HUDEP-2 (cell line): ENCODE measurements at regions not wholly inside any gene's neighbourhood (a gene's known extent, or its start where the extent isn't known, plus 50 kb on each side); places are given as distances from the start of the nearest gene placed in this dataset.
"Not testable (repeated sequence)": the region's sequence is repeated elsewhere in the genome, so short reads cannot be mapped to it uniquely, and the experiment has no call there.

Source experiments
- DNase-seq, 76 experiments: peaks; one replicate each; lab custom pipeline; 2025; ENCODE audit not compliant: unreplicated experiment in 76 of 76; lab: John Stamatoyannopoulos, UW

DNA sequence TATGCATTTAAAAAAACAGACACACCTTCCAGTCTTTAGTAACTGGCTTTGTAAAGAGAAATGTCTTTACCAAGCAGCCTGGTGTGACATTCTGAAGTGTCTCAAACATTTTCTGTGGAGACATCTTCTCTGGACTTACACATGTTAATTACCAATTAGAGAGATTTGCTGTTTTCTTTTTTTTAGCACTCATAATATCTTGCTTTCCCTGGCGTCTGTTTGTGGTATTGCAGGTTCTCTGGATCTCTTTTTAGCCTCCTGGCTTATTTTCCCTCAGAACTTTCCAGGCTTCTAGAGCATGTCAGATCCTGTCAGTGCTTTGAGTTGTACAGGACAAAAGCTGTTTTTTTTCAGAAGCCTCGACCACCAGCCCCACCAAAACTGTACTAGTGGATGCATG, 92.5 kb downstream of the MSX2 start:
- DNase-seq = peak in 1 of 76 experiments; percentile 1

DNA sequence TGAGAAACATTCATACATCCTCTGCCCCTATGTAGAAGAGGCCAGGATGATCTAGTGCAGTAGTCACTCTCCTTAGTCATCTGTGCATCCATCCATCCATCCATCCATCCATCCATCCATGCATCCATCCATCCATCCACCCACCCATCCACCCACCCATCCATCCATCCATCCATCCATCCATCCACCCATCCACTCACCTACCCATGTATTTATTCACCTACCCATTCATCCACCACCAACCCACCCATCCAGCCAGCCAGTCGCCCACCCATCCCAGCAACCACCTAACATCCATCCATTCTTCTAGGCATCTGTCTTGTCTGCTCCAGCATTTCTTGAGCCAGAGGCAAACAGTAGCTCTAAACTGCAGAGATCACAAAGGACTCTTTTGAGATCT, 87.1 kb downstream of the MSX2 start:
- DNase-seq = no peak

DNA sequence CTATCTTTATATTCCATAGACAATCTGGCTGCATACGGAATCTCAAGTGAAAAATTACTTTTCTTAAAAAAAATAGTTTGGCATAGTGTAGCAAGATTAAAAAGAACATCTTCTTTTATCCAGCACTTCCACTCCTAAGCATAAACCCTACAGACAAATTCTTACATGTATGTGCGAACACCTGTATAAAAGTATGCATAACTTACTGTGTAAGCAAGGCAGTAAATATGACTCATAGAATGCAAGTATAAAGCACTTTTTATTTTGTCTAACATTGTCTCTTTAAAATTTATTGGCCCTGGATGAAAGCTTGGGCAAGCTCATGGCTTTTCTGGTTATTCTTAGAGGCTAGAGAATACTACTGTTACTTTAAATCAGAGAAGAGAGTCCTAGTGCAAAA, 86.4 kb downstream of the MSX2 start:
- no peak for DNase-seq

DNA sequence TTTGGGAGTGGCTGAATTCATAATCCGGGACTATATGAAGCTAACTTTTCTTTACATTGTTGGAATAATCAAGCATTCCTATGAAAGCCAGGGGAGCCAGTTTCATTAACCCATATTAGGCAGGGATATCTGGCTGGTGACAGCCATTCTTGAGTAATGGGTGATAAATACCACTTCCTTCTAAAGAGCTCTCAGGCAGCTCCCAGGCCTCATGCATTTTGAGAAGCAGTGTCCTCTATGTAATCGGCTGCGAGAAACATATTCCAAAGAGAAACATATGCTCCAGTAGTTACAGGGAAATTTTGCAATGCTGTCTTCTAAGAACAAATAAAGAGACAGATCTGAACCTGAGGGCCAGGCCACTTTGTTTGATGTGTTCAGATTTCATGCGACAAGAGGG, 83.1 kb downstream of the MSX2 start:
- no peak for DNase-seq

DNA sequence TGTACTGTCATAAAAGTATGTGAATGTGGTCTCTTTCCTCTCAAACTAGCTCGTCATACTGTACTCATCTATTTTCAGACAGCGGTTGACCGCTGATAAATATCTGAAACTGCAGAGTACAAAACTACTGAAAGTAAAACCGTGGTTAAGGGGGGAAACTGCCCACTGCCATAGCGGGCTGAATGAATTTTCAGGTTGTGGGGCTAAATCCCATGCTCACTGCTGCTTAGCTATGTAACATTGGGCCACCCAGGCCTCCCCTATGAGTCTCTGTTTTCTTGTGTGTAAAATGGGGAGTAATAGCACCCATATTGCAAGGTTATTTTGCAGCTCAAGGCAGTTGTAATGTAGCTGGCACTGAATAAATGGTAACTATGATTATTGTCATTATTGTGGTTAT, 82.3 kb downstream of the MSX2 start:
- no peak for DNase-seq

DNA sequence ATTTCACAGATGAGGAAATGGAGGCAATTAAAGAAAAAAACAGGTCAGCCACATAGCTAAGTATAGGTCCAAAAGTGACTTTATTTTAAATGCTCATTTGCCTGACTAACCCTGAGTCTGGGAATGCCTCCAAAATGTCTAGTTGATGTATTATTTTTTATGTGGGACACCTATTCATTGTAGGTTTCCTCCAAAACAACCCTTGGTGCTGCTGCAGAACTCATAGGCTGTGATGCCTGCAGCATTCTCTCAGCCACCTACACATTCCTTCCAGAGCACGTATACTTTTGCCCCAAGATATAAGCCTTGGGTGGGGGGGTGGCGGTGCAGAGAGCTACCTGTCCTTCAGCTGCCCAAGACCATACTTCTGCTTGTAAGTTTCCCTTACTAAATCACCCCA, 77.4 kb downstream of the MSX2 start:
- DNase-seq = no peak

DNA sequence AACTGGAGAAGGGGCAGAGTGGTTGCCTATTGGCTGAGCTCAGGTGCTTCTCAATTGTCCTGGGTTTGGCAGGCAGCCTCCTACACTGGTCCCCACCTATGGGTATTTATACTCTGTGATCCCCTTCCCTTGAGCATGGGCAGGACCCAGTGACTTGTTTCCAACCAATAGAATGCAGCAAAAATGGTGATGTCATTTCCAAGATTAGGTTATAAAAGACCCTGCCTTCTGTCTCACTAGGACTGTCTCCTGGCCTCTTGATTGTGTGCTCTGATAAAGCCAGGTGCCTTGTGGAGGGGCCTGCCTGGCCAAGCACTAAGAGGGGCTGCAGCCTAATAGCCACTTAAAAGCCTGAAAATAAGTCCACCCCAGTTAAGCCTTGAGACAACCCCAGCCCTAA, 76.1 kb downstream of the MSX2 start:
- no peak for DNase-seq

DNA sequence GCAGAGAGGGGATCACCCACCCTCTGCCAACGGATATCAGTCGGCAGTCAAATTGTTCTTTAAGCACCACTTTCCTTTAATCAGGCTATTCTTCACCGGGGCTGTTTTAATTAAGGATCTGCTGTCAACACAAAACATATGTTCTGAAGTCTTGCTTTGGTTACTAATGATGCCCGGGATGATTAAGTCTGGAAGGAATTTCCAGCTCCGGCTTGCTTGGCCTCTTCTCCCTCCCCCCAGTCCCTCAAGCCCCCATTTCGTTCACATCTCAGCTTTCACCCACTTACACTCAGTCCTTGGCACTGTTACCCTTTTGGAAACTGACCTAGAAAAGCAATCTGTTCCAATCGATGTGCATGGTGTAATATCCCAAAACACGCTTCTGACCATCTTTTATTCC, 74.7 kb downstream of the MSX2 start:
- DNase-seq = no peak

DNA sequence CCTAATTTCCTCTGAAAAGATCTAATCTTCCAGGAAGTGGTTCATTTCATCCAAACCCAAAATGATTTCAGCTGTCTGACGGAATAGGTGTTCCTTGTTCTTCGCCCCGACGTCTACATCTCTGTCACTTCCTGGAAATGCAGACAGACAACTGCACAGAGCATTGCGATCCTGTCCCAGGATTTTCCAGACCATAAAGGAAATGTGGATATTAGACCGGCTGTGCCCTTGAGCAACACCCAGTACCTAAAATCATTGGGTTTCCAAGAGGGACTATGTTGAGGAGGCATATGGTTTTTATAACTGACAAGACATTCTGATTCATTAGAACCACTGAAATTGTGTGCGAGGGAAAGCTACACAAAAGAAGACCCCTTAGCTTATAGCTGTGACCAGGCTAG, 74.2 kb downstream of the MSX2 start:
- no peak for DNase-seq

DNA sequence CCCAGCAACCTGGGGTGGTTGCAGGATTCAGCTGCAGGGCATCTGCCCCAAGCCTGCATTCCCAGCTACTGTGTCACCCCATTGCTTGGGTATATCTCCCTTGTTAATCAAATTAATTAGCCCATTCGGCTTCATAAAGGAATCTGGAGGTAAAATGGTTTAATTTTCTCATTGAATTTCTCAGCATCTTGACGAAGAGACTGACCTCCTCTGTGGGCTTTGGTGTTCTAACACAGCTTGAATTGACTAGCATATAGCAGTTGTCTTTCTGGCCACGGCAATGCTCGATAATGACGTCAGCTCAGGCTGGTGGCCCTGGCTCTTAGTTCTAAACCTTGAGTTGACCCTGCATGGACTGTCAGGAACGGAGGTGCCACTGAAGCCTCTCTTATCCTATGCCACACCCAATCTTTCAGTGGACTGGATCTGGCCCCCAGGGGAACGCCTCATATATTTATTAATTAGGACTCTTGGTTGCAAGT, 72.4 kb downstream of the MSX2 start:
- no peak for DNase-seq

DNA sequence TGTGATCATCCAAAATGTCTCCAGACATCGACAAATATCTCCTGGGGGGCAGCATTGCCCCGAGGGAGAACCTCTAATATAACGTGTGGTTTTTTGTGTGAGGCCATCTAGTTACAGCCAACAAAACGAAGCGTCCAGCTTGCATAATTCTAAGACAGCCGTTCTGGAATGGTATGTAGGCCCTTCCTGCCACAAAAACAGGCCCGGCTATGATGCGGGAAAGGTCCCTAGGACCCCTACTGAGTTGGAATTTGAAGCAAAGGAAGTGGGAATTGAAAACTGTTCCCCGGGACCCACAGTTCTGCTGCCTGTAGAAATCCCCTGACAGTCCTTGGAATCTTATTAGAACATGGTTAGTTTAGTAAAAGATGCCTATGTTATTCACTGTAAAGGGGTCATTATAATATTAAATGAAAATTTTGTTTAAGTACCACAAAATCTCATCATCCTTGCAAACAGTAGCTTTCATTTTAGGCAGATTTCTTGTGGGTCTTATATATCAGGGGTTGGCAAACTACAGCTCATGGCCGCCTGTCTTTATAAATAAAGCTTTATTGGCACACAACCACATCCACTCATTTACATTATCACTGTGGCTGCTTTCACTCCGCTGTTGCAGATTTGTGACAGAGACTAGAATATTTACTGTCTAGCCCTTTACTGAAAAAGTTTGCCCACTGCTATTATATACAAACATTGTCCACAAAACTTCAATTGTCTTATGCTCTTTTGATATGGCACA, 70.7 kb downstream of the MSX2 start:
- no peak for DNase-seq

DNA sequence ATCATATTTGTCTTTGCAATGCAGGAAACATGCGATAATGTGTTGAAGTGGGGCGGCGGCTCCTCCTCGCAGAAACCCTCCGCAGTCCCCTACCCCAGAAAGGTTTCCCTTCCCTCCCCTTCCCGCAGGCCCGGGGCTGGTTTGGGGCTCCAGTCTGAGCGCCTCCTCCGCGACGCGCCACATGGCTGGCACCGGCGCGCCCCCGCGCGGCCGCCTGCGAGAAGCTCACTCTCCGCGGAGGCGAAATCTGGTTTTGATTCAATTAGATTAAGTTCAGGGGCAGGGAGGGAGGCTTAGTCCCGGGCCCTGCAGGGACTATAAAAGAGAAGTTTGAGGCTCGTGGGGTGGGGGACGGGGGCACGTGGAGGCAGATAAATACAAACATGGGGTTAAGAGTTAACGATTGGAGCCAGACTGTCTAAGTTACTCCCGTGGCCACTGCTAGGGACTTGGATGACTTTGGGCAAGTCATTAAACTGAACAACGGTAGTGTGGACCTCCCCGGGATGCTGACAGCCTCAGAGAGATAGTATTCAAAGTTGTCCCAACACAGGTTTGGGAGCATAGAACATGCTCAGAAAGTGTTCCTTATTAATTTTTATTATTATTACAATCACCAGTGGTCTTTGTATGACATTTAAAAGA, 69.4 kb downstream of the MSX2 start:
- DNase-seq = peak in 37 of 76 experiments; percentile 0 to 43 (median 15)

DNA sequence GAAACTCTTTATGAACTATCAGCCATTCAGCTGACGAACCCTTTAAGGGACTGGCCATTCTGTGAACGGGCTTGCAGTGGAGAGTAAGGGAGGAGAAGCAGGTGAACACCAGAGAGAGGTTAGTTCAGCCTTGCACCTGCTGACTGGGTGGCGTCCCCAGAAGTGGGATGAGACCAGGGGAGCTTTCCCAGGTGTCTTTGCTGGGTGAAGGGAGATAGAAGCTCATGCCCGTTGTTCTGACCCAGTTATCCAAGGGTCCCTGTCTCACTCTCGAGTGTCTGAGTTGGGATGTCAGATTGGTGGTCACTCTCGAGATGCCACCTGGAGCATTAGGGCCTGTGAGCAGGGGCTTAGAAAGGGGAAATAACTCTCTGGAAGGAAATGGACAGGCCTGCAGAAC, 68.7 kb downstream of the MSX2 start:
- no peak for DNase-seq

DNA sequence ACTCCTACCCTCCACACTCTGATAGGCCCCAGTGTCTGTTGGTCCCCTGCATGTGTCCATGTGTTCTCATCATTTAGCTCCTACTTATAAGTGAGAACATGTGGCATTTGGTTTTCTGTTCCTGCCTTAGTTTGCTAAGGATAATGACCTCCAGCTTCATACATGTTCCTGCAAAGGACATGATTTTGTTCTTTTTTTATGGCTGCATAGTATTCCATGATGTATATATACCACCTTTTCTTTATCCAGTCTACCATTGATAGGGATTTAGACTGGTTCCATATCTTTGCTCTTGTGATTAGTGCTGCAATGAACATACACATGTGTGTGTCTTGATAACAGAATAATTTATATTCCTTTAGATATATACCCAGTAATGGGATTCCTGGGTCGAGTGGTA, 67.9 kb downstream of the MSX2 start:
- DNase-seq = not testable (repeated sequence)

DNA sequence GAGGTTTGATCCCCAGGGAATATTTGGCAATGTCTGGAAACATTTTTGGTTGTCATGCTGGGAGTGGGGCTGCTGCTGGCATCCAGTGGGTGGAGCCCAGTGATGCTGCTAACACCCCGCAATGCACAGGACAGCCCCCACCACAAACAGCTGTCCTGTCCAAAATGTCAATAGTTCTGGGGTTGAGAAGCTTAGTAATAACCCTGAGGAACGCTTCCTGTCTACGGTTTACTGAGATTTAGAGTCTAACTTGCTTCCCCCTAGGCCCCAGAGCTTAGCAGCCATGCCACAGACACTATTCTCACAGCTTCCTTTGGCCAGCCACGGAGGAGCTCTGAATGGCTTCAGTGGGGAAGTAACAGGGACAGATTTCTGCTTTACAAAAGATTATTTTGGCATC, 66.5 kb downstream of the MSX2 start:
- DNase-seq = no peak

DNA sequence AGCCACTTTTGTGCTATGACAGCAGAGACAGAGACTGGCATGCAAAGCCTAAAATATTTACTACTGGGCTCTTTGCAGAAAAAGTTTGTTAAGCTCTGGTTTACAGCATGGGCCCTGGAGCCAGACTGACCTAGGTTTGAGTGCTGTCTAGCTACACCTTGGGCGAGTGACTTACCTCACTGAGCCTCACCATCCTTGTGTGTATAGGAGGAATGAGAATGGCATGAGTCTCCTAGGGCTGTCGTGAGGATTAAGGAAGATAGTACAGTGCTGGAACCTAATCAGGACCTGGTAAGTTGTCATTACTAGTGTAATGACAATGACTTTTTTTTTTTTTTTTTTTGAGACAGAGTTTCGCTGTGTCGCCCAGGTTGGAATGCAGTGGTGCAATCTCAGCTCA, 65.2 kb downstream of the MSX2 start:
- no peak for DNase-seq

DNA sequence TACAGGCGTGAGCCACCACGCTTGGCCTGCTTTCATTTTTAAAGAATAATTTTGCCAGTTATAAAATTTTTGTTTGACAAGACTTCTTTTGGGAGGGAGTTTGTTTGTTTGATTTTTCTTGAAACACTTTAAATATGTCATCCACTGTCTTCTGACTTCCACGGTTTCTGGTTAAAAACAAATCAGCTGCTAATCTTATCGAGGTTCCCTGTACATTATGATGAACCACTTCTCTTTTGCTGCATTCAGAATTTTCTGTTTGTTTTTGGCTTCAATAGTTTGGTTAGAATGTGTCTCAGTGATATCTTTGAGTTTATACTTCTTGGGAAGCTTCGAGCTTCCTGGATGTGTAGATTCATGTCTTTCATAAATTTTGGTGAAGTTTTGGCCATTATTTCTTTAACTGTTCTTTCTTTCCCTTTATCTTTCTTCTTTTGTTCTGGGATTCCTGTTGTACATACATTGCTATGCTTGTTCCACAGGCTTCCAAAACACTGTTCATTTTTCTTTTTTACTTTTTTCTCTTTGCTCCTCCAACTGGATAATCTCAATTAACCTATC, 60.8 kb downstream of the MSX2 start:
- no peak for DNase-seq
